HEK293 (cell line): ENCODE measurements at regions not wholly inside any gene's neighbourhood (a gene's known extent, or its start where the extent isn't known, plus 50 kb on each side); places are given as distances from the start of the nearest gene placed in this dataset.

Source experiments
- CTCF ChIA-PET: fragments of 350-600 bp; formaldehyde crosslinking; extraction: SDS; loops from one replicate; lab custom pipeline; 2021; ENCODE audit warnings: antibody characterized with exemption; lab: Yijun Ruan, JAX
- POLR2A ChIA-PET: fragments of 300-600 bp; formaldehyde crosslinking; extraction: SDS; loops from one replicate; lab custom pipeline; 2020; ENCODE audit warnings: antibody characterized with exemption, inconsistent platforms; lab: Yijun Ruan, JAX
- H3K27ac ChIP-seq: fragments of 200-500 bp; sonication (Bioruptor generic); 2 replicates; pipeline ENCODE4 v1.5.1; 2014; ENCODE audit warnings: low read depth, low read length, control low read depth, inconsistent platforms; ENCODE audit errors: extremely low read depth
- H3K36me3 ChIP-seq, 2 experiments: fragments of 200-500 bp in 1 of 2; sonication (Bioruptor generic) in 1 of 2; 1 replicate in 1 of 2; 2 replicates in 1 of 2; pipeline ENCODE4 v1.5.1; 2014 to 2017; ENCODE audit warnings: inconsistent platforms in 2 of 2, low read length in 2 of 2; ENCODE audit not compliant: control insufficient read depth in 2 of 2, insufficient read depth in 1 of 2
- H3K4me1 ChIP-seq: fragments of 200-500 bp; sonication (Bioruptor generic); 2 replicates; pipeline ENCODE4 v1.5.1; 2014; ENCODE audit warnings: mild to moderate bottlenecking, low read length, inconsistent platforms; ENCODE audit not compliant: control insufficient read depth, insufficient read depth
- H3K4me3 ChIP-seq: 2 replicates; pipeline ENCODE4 v1.5.1; 2011; ENCODE audit warnings: low read depth, mild to moderate bottlenecking, control low read depth, low read length, moderate library complexity
- H3K9me3 ChIP-seq: fragments of 200-500 bp; sonication (Bioruptor generic); 2 replicates; pipeline ENCODE4 v1.5.1; 2014; ENCODE audit warnings: low read depth, low read length, inconsistent platforms; ENCODE audit not compliant: control insufficient read depth, insufficient read depth
- KLF8 ChIP-seq: fragments of 450-650 bp; formaldehyde crosslinking; IDR thresholded peaks from 2 replicates; pipeline ENCODE4 v1.5.1; 2016; ENCODE audit warnings: missing biosample characterization, missing genetic modification characterization
- PATZ1 ChIP-seq: fragments of 450-650 bp; formaldehyde crosslinking; IDR thresholded peaks from 2 replicates; pipeline ENCODE4 v1.5.1; 2016; ENCODE audit warnings: missing biosample characterization, missing genetic modification characterization
- PRDM2 ChIP-seq: fragments of 450-650 bp; formaldehyde crosslinking; IDR thresholded peaks from 2 replicates; pipeline ENCODE4 v1.5.1; 2016; ENCODE audit warnings: missing biosample characterization, missing genetic modification characterization, borderline replicate concordance
- ZFP69B ChIP-seq: fragments of 450-650 bp; formaldehyde crosslinking; IDR thresholded peaks from 2 replicates; pipeline ENCODE4 v1.5.1; 2016; ENCODE audit warnings: missing biosample characterization, missing genetic modification characterization
- ZNF157 ChIP-seq: fragments of 450-650 bp; formaldehyde crosslinking; IDR thresholded peaks from 2 replicates; pipeline ENCODE4 v1.5.1; 2016; ENCODE audit warnings: missing biosample characterization, missing genetic modification characterization
- ZNF221 ChIP-seq: fragments of 450-650 bp; formaldehyde crosslinking; IDR thresholded peaks from 2 replicates; pipeline ENCODE4 v1.5.1; 2017; ENCODE audit warnings: missing biosample characterization, missing genetic modification characterization, borderline replicate concordance
- ZNF248 ChIP-seq: fragments of 450-650 bp; formaldehyde crosslinking; IDR thresholded peaks from 2 replicates; pipeline ENCODE4 v1.5.1; 2017; ENCODE audit warnings: missing biosample characterization, missing genetic modification characterization
- ZNF292 ChIP-seq: fragments of 450-650 bp; formaldehyde crosslinking; IDR thresholded peaks from 2 replicates; pipeline ENCODE4 v1.5.1; 2016; ENCODE audit warnings: low read depth, missing biosample characterization, missing genetic modification characterization, borderline replicate concordance
- ZNF501 ChIP-seq: fragments of 450-650 bp; formaldehyde crosslinking; IDR thresholded peaks from 2 replicates; pipeline ENCODE4 v1.5.1; 2016; ENCODE audit warnings: missing biosample characterization, missing genetic modification characterization
- ZNF510 ChIP-seq: fragments of 450-650 bp; formaldehyde crosslinking; IDR thresholded peaks from 2 replicates; pipeline ENCODE4 v1.5.1; 2018; ENCODE audit warnings: mild to moderate bottlenecking, missing genetic modification characterization, missing biosample characterization; ENCODE audit not compliant: insufficient replicate concordance
- ZNF530 ChIP-seq: fragments of 450-650 bp; formaldehyde crosslinking; IDR thresholded peaks from 2 replicates; pipeline ENCODE4 v1.5.1; 2016; ENCODE audit warnings: low read depth, missing biosample characterization, missing genetic modification characterization
- ZNF544 ChIP-seq: fragments of 450-650 bp; formaldehyde crosslinking; IDR thresholded peaks from 2 replicates; pipeline ENCODE4 v1.5.0; 2017; ENCODE audit warnings: missing biosample characterization, missing genetic modification characterization
- ZNF580 ChIP-seq: fragments of 450-650 bp; formaldehyde crosslinking; IDR thresholded peaks from 2 replicates; pipeline ENCODE4 v1.5.1; 2016; ENCODE audit warnings: missing biosample characterization, missing genetic modification characterization
- ZNF610 ChIP-seq: fragments of 450-650 bp; formaldehyde crosslinking; IDR thresholded peaks from 2 replicates; pipeline ENCODE4 v1.5.1; 2016; ENCODE audit warnings: missing biosample characterization, missing genetic modification characterization, borderline replicate concordance
- ZNF660 ChIP-seq: fragments of 450-650 bp; IDR thresholded peaks from 2 replicates; pipeline ENCODE4 v1.5.1; 2018; ENCODE audit warnings: missing biosample characterization, mild to moderate bottlenecking, missing genetic modification characterization
- ZSCAN23 ChIP-seq: fragments of 450-650 bp; formaldehyde crosslinking; IDR thresholded peaks from 2 replicates; pipeline ENCODE4 v1.5.1; 2016; ENCODE audit warnings: missing biosample characterization, missing genetic modification characterization
- ZXDB ChIP-seq: fragments of 450-650 bp; formaldehyde crosslinking; IDR thresholded peaks from 2 replicates; pipeline ENCODE4 v1.5.1; 2016; ENCODE audit warnings: missing biosample characterization, missing genetic modification characterization

- Histone ChIP-seq H3K27ac (no peak overlapping the region), H3K4me3 (no peak overlapping the region), H3K4me1 (no peaks in the 10 kb centered on the region), H3K9me3 (no peaks in the 10 kb centered on the region)
- TF ChIP-seq PATZ1 (tag by site-specific recombination) = no peak
- TF ChIP-seq ZNF510 (tag by site-specific recombination) = peak; percentile 94
- TF ChIP-seq, all 188 proteins: peak for 1
- H3K36me3 ChIP-seq = no peaks in the 10 kb centered on the region
- ChIA-PET POLR2A (interaction anchor here (0.6 kb wide), 1 partner anchor 818 kb away, joined by 3 read pairs; no protein-coding TSS in a partner anchor), CTCF (interaction anchor here (0.6 to 0.7 kb wide), 2 partner anchors 14 to 1229 kb away, joined by 3 to 4 read pairs; no protein-coding TSS in a partner anchor)
Measured at GRCh38 chr1:232174306-232174705, 455.6 kb downstream of the SIPA1L2 start.

GRCh38 chr1:232172563-232172962, 457.4 kb downstream of the SIPA1L2 start:
- H3K36me3 ChIP-seq = no peaks in the 10 kb centered on the region
- TF ChIP-seq ZXDB (tag by site-specific recombination) = no peak
- TF ChIP-seq PRDM2 = no peak
- TF ChIP-seq ZFP69B (tag by site-specific recombination) = no peak
- TF ChIP-seq ZNF248 (tag by site-specific recombination) = no peak
- no peak for TF ChIP-seq ZNF221 (tag by site-specific recombination)
- TF ChIP-seq ZNF501 (tag by site-specific recombination) = no peak
- no peak for TF ChIP-seq ZNF157
- no peak for TF ChIP-seq ZSCAN23 (tag by site-specific recombination)
- no peak for TF ChIP-seq ZNF580
- no peak for TF ChIP-seq ZNF544
- TF ChIP-seq ZNF660 (tag by site-specific recombination) = no peak
- TF ChIP-seq ZNF530 (tag by site-specific recombination) = no peak
- TF ChIP-seq ZNF610 (tag by site-specific recombination) = no peak
- no peak for TF ChIP-seq ZNF292 (tag by site-specific recombination)
- TF ChIP-seq KLF8 (tag by site-specific recombination) = no peak
- TF ChIP-seq, all 188 proteins: peak for 0
- Histone ChIP-seq H3K27ac (no peak overlapping the region), H3K4me3 (no peak overlapping the region), H3K4me1 (no peaks in the 10 kb centered on the region), H3K9me3 (no peaks in the 10 kb centered on the region)
- POLR2A ChIA-PET = no interaction called here
- CTCF ChIA-PET = interaction anchor here (0.6 to 1.3 kb wide), 4 partner anchors 212 to 1023 kb away, joined by 3 to 4 read pairs (median 3); no protein-coding TSS in a partner anchor
